Lower leg skin (tissue), 4 donors: ENCODE measurements at regions not wholly inside any gene's neighbourhood (a gene's known extent, or its start where the extent isn't known, plus 50 kb on each side); places are given as distances from the start of the nearest gene placed in this dataset.

Experiments used
- DNase-seq, 2 donors: peaks; one replicate each; pipeline ENCODE4 v3.0.0-alpha.2; 2019; ENCODE audit warnings: low spot score in 2 of 2
- H3K4me3 ChIP-seq: fragments of 200-600 bp; sonication (generic); 2 replicates; pipeline ENCODE4 v1.5.1; 2017; ENCODE audit warnings: mild to moderate bottlenecking, low read depth; ENCODE audit not compliant: poor library complexity, severe bottlenecking
- POLR2A ChIP-seq, 2 donors: fragments of 450-650 bp; IDR thresholded peaks; one replicate each; pipeline ENCODE4 v1.6.1; 2016 to 2017; ENCODE audit warnings: antibody characterized with exemption in 2 of 2, mild to moderate bottlenecking in 1 of 2, moderate library complexity in 1 of 2
- WGBS, 2 donors: methylation state at CpG; one replicate each; pipeline ENCODE4 v1.1.5; 2018; 5-methylcytosine and 5-hydroxymethylcytosine counted together
- intact Hi-C: fragments of 100-400 bp; cut with DNase I; formaldehyde crosslinking; loops from one replicate; pipeline ENCODE4 v1.15.0; 2023; ENCODE audit warnings: low total_unique reads
- TF ChIP-seq, protein P1 (sequence below), 3 donors: fragments of 450-650 bp; IDR thresholded peaks; one replicate each; pipeline ENCODE4 v1.5.1; 2016; ENCODE audit warnings: antibody characterized with exemption in 3 of 3, mild to moderate bottlenecking in 3 of 3, moderate library complexity in 2 of 3

DNA sequence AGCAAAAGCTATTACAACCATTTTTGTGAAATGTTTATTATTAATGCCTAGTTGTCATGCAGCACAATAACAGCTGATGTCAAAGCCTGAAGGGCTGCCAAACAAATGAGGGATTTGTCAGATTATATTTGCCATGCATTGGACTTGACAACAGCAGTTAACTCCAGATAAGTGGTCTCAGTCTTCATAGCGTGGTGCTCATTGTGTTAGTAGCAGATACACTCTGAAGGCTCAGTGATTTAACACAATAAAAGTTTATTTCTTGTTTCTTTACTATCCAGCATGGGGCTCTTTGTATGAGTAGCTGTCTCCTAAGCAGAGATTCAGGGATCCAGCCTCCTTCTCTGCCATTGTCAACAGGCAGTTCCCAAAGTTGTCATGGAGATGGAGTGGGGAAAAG is 76.0 kb upstream of the PTGFRN start:
- no peak overlapping the region for H3K4me3 ChIP-seq
- intact Hi-C loops: no loop called here
- TF ChIP-seq, protein P1, sequence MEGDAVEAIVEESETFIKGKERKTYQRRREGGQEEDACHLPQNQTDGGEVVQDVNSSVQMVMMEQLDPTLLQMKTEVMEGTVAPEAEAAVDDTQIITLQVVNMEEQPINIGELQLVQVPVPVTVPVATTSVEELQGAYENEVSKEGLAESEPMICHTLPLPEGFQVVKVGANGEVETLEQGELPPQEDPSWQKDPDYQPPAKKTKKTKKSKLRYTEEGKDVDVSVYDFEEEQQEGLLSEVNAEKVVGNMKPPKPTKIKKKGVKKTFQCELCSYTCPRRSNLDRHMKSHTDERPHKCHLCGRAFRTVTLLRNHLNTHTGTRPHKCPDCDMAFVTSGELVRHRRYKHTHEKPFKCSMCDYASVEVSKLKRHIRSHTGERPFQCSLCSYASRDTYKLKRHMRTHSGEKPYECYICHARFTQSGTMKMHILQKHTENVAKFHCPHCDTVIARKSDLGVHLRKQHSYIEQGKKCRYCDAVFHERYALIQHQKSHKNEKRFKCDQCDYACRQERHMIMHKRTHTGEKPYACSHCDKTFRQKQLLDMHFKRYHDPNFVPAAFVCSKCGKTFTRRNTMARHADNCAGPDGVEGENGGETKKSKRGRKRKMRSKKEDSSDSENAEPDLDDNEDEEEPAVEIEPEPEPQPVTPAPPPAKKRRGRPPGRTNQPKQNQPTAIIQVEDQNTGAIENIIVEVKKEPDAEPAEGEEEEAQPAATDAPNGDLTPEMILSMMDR (IDR thresholded peaks at IDR 0.05): no peak
- no peak for TF ChIP-seq POLR2A (IDR thresholded peaks at IDR 0.05)
- DNase-seq: no peak
- WGBS, 2 donors: 76 to 100% methylated on average over 1 of the region's 1 CpG

DNA sequence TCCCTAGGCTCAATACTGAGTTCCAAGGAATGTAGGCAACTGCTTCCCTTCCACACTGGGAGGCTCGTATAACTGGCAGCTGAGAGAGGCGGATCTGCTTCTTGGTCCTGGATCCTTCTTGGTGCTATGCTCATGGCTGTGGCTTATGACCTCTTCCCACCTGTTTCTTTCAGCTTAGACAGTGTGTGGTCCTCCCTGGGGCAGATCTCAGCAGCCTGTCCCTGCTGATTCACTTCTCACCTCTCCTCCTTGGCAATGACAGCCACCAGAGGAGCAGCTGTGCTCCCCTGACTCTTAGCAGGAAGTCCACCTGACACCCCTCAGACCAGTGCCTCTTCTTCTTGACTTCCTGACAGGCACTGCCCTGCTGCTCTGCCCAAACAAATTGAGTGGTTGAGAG is 75.1 kb upstream of the PTGFRN start:
- no peak for TF ChIP-seq POLR2A (IDR thresholded peaks at IDR 0.05)
- TF ChIP-seq, protein P1 (IDR thresholded peaks at IDR 0.05): no peak
- WGBS, 2 donors: 82 to 88% methylated on average over 2 of the region's 2 CpGs
- intact Hi-C loops: no loop called here
- no peak for DNase-seq
- H3K4me3 ChIP-seq: no peak overlapping the region

DNA sequence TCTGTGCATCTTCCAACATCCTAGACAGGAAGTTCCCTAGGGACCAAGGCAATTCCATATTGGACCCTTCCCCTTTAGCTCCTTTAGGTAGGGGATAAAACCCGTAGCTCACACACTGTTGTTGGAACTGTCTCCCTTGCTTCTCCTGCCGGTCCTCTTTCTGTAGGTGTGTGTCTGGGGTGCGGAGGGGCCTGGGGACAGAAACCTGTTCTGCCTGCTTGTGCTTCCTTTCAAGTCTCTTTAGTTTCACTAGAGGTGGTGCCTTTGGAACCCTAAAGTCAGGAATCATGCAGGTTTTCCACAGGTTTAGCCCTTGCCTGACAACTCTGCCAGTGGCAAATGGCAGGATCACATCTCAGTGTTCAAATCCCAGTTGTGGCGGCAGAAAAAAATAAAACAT is 74.6 kb upstream of the PTGFRN start:
- 63 to 84% methylated on average over 4 of the region's 4 CpGs for WGBS, 2 donors
- no peak for DNase-seq
- TF ChIP-seq, protein P1 (IDR thresholded peaks at IDR 0.05): no peak
- TF ChIP-seq POLR2A (IDR thresholded peaks at IDR 0.05): no peak
- intact Hi-C loops: no loop called here
- no peak overlapping the region for H3K4me3 ChIP-seq

DNA sequence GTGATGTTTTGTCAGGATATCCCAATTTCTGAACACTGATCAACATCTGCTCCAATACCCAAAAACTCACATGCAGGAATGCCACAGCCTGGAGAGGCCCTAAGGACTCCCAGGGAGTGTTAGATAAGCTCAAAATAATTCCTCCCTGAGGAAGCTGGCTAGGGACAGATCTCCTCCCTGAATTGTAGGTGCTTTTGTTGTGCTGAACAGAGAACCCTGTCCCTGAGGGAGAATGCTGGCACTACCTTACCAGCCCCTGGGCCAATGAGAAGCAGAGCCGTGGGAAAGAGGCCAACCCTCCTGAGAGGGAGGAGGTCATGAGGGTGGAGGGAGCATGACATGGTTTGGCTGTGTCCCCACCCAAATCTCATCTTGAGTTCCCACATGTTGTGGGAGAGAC is 73.6 kb upstream of the PTGFRN start:
- intact Hi-C loops: no loop called here
- DNase-seq: no peak
- H3K4me3 ChIP-seq: no peak overlapping the region
- TF ChIP-seq, protein P1 (IDR thresholded peaks at IDR 0.05): no peak
- TF ChIP-seq POLR2A (IDR thresholded peaks at IDR 0.05): no peak
- 44 to 78% methylated on average over 1 of the region's 1 CpG for WGBS, 2 donors

DNA sequence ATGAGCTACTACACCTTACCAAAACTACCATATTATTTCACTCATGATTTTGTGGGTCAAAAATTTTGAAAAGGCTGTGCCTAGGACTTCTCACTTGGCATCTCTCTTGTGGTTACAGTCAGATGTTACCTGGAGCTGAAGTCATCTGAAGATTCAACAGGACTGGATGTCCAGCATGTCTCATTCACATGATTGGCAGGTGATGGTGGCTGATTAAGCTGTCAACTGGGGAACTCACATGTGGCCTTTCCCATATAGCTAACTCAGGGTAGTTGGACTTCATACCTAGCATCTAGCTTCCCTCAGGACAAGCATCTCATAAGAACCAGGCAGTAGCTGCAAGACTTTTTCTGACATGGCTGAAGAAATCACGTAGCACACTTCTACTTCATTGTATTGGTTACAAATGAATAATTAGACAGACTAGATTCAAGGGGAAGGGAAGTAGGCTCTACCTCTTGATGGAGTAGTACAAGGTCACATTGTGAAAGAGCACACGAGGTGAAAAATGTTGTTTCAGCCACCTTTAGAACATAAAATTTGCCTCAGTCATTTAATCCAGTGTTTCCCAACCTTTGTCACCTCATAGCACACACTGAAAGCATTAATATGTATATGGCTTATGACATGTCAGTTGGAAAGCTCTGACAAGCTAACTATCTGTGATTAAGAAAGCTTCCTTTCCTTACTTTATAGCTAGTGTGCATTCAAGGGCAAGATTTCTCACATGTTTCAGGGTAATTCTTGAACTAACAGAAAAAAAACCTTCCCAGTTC is 68.0 kb upstream of the PTGFRN start:
- no peak overlapping the region for H3K4me3 ChIP-seq
- DNase-seq: no peak
- intact Hi-C loops: no loop called here
- TF ChIP-seq, protein P1 (IDR thresholded peaks at IDR 0.05): no peak
- no peak for TF ChIP-seq POLR2A (IDR thresholded peaks at IDR 0.05)
- WGBS, 2 donors: 63% methylated on average over 2 of the region's 2 CpGs

DNA sequence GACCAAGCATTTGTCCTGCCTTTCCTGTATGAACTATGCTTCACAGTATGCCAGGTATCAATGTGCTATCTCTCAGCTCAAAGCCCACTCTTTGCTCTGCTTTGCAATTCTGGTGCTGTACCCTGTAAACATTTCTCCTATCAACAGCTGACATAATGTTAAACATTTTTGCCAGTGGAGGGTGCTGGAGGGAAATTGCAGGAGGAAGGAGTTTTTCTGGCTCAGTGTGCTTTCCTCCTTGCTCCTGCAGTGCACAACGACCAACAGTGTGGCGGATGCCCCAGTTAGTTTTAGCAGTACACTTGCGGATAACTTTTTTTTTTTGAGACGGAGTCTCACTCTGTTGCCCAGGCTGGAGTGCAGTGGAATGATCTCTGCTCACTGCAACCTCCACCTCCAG is 67.1 kb upstream of the PTGFRN start:
- TF ChIP-seq POLR2A (IDR thresholded peaks at IDR 0.05): no peak
- TF ChIP-seq, protein P1 (IDR thresholded peaks at IDR 0.05): no peak
- intact Hi-C loops: no loop called here
- WGBS, 2 donors: 74 to 76% methylated on average over 4 of the region's 4 CpGs
- no peak for DNase-seq
- no peak overlapping the region for H3K4me3 ChIP-seq
